ENCODE measurements at regions not wholly inside any gene's neighbourhood (a gene's known extent, or its start where the extent isn't known, plus 50 kb on each side); places are given as distances from the start of the nearest gene placed in this dataset.

- Histone ChIP-seq H3K79me1 (ENCODE audit: low read depth in 1 of 2, low read length in 2 of 2) (no peaks in the 10 kb centered on the region), H3K56ac (ENCODE audit: extremely low read depth, insufficient read depth, low read length) (no peak overlapping the region), H3K4me3 (ENCODE audit: insufficient read depth, low read depth, low read length) (no peak overlapping the region), H3K27me3 (ENCODE audit: control insufficient read depth, insufficient read depth, low read length) (no peaks in the 10 kb centered on the region), H4K5ac (ENCODE audit: low read depth, low read length) (no peak overlapping the region), H3K9ac (ENCODE audit: low read depth, low read length) (no peak overlapping the region), H4K20me1 (ENCODE audit: insufficient read depth, low read length) (no peaks in the 10 kb centered on the region), H3K27ac (ENCODE audit: insufficient read depth, low read length) (no peak overlapping the region), H3K4me1 (ENCODE audit: control insufficient read depth, insufficient read depth, low read length) (peaks cover 12% of the 10 kb centered on the region), H3K23ac (ENCODE audit: low read depth, low read length) (no peak overlapping the region), H3K36me3 (ENCODE audit: control insufficient read depth, insufficient read depth, low read length) (no peaks in the 10 kb centered on the region), H3K9me3 (ENCODE audit: control insufficient read depth, insufficient read depth, low read length) (no peaks in the 10 kb centered on the region), H3K9me1 (ENCODE audit: insufficient read depth, low read length) (peaks cover 7% of the 10 kb centered on the region), H2BK20ac (ENCODE audit: low read depth, low read length) (no peak overlapping the region), H2BK120ac (ENCODE audit: low read depth, low read length) (no peak overlapping the region), H4K8ac (ENCODE audit: low read depth in 2 of 2, low read length in 2 of 2) (no peak overlapping the region), H2AK9ac (replicated peaks; ENCODE audit: low read depth, low read length, poor library complexity) (no peak overlapping the region), H4K91ac (ENCODE audit: insufficient read depth, low read depth, low read length) (no peak overlapping the region), H3K18ac (ENCODE audit: low read depth, low read length) (no peak overlapping the region), H3K4ac (ENCODE audit: low read depth, low read length) (no peak overlapping the region), H2BK15ac (ENCODE audit: low read depth, low read length) (no peak overlapping the region), H2BK5ac (ENCODE audit: low read depth, low read length, poor library complexity, severe bottlenecking) (no peak overlapping the region), H2AK5ac (ENCODE audit: low read depth, low read length) (no peak overlapping the region; the same call in 1 of the 2 replicates), H3K14ac (replicated peaks; ENCODE audit: low read depth, low read length) (no peak overlapping the region), H3K4me2 (ENCODE audit: low read depth, low read length) (no peak overlapping the region), H2AFZ (replicated peaks; ENCODE audit: low read length, poor library complexity) (no peak overlapping the region)
- no TSS peak for BruUV-seq (replicated peaks)
- intact Hi-C loops (cut with micrococcal nuclease): no loop called here
- no peak for TF ChIP-seq BHLHE40 (IDR thresholded peaks at IDR 0.05; ENCODE audit: low read depth, low read length)
- TF ChIP-seq MAFK (IDR thresholded peaks at IDR 0.05; ENCODE audit: low read depth, low read length): no peak
- ATAC-seq (ENCODE audit: low read depth) (no peak), DNase-seq (no peak)
- ChIA-PET CTCF (no interaction called here), POLR2A (ENCODE audit: unreplicated experiment) (no interaction called here)
- dilution Hi-C loops (cut with HindIII; ENCODE audit: low sequenced_read_pairs, unreplicated experiment): no loop called here
- no CpG with 5 or more reads among the region's 10 CpGs for WGBS, 2 experiments (ENCODE audit: extremely low coverage in 2 of 2, insufficient read length in 1 of 2)
- in situ Hi-C loops (cut with MboI; ENCODE audit: low sequenced_read_pairs): no loop called here
Measured at GRCh38 chr20:53702617-53703016, 109.0 kb upstream of the ZNF217 start.

Data from IMR-90 (cell line).